K562 (cell line): ENCODE measurements at regions not wholly inside any gene's neighbourhood (a gene's known extent, or its start where the extent isn't known, plus 50 kb on each side); places are given as distances from the start of the nearest gene placed in this dataset.

Experiments
- CCAR2 ChIP-seq: fragments of 200-400 bp; formaldehyde crosslinking; IDR thresholded peaks from 2 replicates; pipeline ENCODE4 v1.6.1; 2017; ENCODE audit warnings: mild to moderate bottlenecking, low read depth, low read length
- CTCF ChIP-seq, 3 experiments: IDR thresholded peaks in 2 of 3; conservative IDR thresholded peaks in 1 of 3; 2 replicates each; pipeline ENCODE4 v1.5.1; 2011 to 2012; ENCODE audit warnings: low read length in 3 of 3, mild to moderate bottlenecking in 3 of 3, control low read depth in 2 of 3, improper control_type of control experiment in 1 of 3, inconsistent platforms in 1 of 3, low read depth in 1 of 3, mixed read lengths in 1 of 3, moderate library complexity in 1 of 3; ENCODE audit not compliant: insufficient read depth in 2 of 3
- EP300 ChIP-seq: IDR thresholded peaks from 2 replicates; pipeline ENCODE4 v1.6.1; 2012; ENCODE audit warnings: low read length, improper control_type of control experiment
- GABPB2 ChIP-seq: fragments of 250-450 bp; sonication (Bioruptor Pico); conservative IDR thresholded peaks from 2 replicates; pipeline ENCODE4 v1.5.1; 2021; ENCODE audit warnings: mild to moderate bottlenecking
- IRF2 ChIP-seq: sonication (generic); formaldehyde crosslinking; IDR thresholded peaks from 2 replicates; pipeline ENCODE4 v1.8.1; 2022; ENCODE audit warnings: mild to moderate bottlenecking, missing genetic modification reagents
- POLR2A ChIP-seq: fragments of 450-650 bp; conservative IDR thresholded peaks from 2 replicates; pipeline ENCODE4 v1.6.1; 2016
- POLR2AphosphoS5 ChIP-seq: IDR thresholded peaks from 2 replicates; pipeline ENCODE4 v1.6.1; 2011; ENCODE audit warnings: mild to moderate bottlenecking, low read depth, low read length, moderate library complexity; ENCODE audit not compliant: control insufficient read depth, insufficient read depth
- RFX1 ChIP-seq: fragments of 450-650 bp; IDR thresholded peaks from 2 replicates; pipeline ENCODE4 v1.6.1; 2016; ENCODE audit warnings: mild to moderate bottlenecking, moderate library complexity
- SMAD4 ChIP-seq: fragments of 250-450 bp; sonication (Bioruptor Pico); conservative IDR thresholded peaks from 2 replicates; pipeline ENCODE4 v1.8.0; 2021; ENCODE audit warnings: inconsistent platforms, mild to moderate bottlenecking, moderate library complexity
- SMARCE1 ChIP-seq: fragments of 450-650 bp; IDR thresholded peaks from 2 replicates; pipeline ENCODE4 v1.7.1; 2016; ENCODE audit warnings: mild to moderate bottlenecking
- TCF3 ChIP-seq: sonication (generic); formaldehyde crosslinking; IDR thresholded peaks from 2 replicates; pipeline ENCODE4 v1.4.0; 2020; ENCODE audit warnings: mild to moderate bottlenecking, missing genetic modification reagents
- YY1 ChIP-seq, 3 experiments: IDR thresholded peaks; 2 replicates each; pipeline ENCODE4 v1.6.1; 2011; ENCODE audit warnings: low read length in 2 of 3, mild to moderate bottlenecking in 2 of 3, moderate library complexity in 2 of 3, borderline replicate concordance in 1 of 3, control low read depth in 1 of 3, low read depth in 1 of 3; ENCODE audit not compliant: insufficient read depth in 3 of 3, insufficient replicate concordance in 2 of 3, control insufficient read depth in 1 of 3, insufficient read length in 1 of 3; ENCODE audit errors: extremely low read depth in 1 of 3
- ZBTB26 ChIP-seq: fragments of 450-650 bp; formaldehyde crosslinking; IDR thresholded peaks from 2 replicates; pipeline ENCODE4 v1.4.0; 2022; ENCODE audit warnings: missing genetic modification characterization
- ZFX ChIP-seq: sonication (generic); formaldehyde crosslinking; IDR thresholded peaks from 2 replicates; pipeline ENCODE4 v1.8.0; 2022; ENCODE audit warnings: mild to moderate bottlenecking, missing genetic modification reagents, moderate library complexity

GRCh38 chr1:87914396-87914795, 585.7 kb downstream of the LMO4 start:
- TF ChIP-seq POLR2AphosphoS5, result no peak
- no peak for TF ChIP-seq POLR2A
- no peak for TF ChIP-seq CCAR2
- TF ChIP-seq GABPB2, result no peak
- TF ChIP-seq IRF2 (CRISPR knock-in tag), result no peak
- TF ChIP-seq EP300, result no peak
- TF ChIP-seq YY1 (IDR thresholded peaks at IDR 0.05; ENCODE audit: borderline replicate concordance in 1 of 3, control insufficient read depth in 1 of 3, extremely low read depth in 1 of 3, insufficient read depth in 3 of 3, insufficient read length in 1 of 3, insufficient replicate concordance in 2 of 3, low read depth in 1 of 3, low read length in 2 of 3), result no peak
- no peak for TF ChIP-seq CTCF (IDR thresholded peaks at IDR 0.05 in 2 of 3, conservative IDR thresholded peaks at IDR 0.05 in 1 of 3; ENCODE audit: insufficient read depth in 2 of 3, low read depth in 1 of 3, low read length in 3 of 3)
- TF ChIP-seq RFX1, result no peak
- no peak for TF ChIP-seq ZBTB26
- no peak for TF ChIP-seq SMARCE1
- no peak for TF ChIP-seq SMAD4 (CRISPR knock-in tag)
- TF ChIP-seq TCF3, result no peak
- TF ChIP-seq ZFX (CRISPR knock-in tag), result no peak
